CD4-positive, alpha-beta T cell (primary cell): ENCODE measurements at regions not wholly inside any gene's neighbourhood (a gene's known extent, or its start where the extent isn't known, plus 50 kb on each side); places are given as distances from the start of the nearest gene placed in this dataset.

ENCODE experiments used
- ATAC-seq: fragments of 200-7000 bp; cut with Tn5 transposase; one replicate; pipeline ENCODE4 v1.10.0; 2022; ENCODE audit warnings: mild to moderate bottlenecking; ENCODE audit not compliant: poor library complexity
- CTCF ChIA-PET: fragments of 350-600 bp; sonication (Branson Sonifier 250); formaldehyde crosslinking; loops from one replicate; lab custom pipeline; 2021; ENCODE audit warnings: antibody characterized with exemption, inconsistent platforms; lab: Charles Lee
- POLR2A ChIA-PET: fragments of 350-600 bp; sonication (Branson Sonifier 250); formaldehyde crosslinking; loops from one replicate; lab custom pipeline; 2021; ENCODE audit warnings: antibody characterized with exemption, inconsistent platforms; lab: Charles Lee
- DNase-seq, 14 experiments: peaks; one replicate each; pipeline ENCODE4 v3.0.0-alpha.2; 2013 to 2020; ENCODE audit warnings: mixed read lengths in 2 of 14
- H3K27ac ChIP-seq, 2 donors: one replicate each; pipeline versions ENCODE4 v1.5.1 to v1.7.0; 2013; ENCODE audit warnings: low read length in 2 of 2, low read depth in 1 of 2, mild to moderate bottlenecking in 1 of 2
- H3K27me3 ChIP-seq, 2 experiments: 1 replicate in 1 of 2; 2 replicates in 1 of 2; pipeline versions ENCODE4 v1.6.1 to v1.7.0; 2013; ENCODE audit warnings: low read length in 2 of 2, control low read depth in 1 of 2, mild to moderate bottlenecking in 1 of 2, moderate library complexity in 1 of 2; ENCODE audit not compliant: insufficient read depth in 2 of 2, control insufficient read depth in 1 of 2
- H3K36me3 ChIP-seq: one replicate; pipeline ENCODE4 v1.6.1; 2013; ENCODE audit warnings: low read length, control low read depth; ENCODE audit not compliant: insufficient read depth
- H3K4me1 ChIP-seq: one replicate; pipeline ENCODE4 v1.6.1; 2013; ENCODE audit warnings: low read length, control low read depth; ENCODE audit not compliant: insufficient read depth
- H3K4me3 ChIP-seq: one replicate; pipeline ENCODE4 v1.5.1; 2013; ENCODE audit warnings: mild to moderate bottlenecking, low read length, moderate library complexity
- H3K9me3 ChIP-seq, 2 experiments: 1 replicate in 1 of 2; 2 replicates in 1 of 2; pipeline versions ENCODE4 v1.6.1 to v1.7.0; 2013; ENCODE audit warnings: low read length in 2 of 2, mild to moderate bottlenecking in 2 of 2, control low read depth in 1 of 2, moderate library complexity in 1 of 2; ENCODE audit not compliant: control insufficient read depth in 1 of 2, insufficient read depth in 1 of 2
- H3K27ac Mint-ChIP-seq: one replicate; pipeline ENCODE4 v1.8.0; 2020; ENCODE audit warnings: mixed read lengths
- H3K27me3 Mint-ChIP-seq: one replicate; pipeline ENCODE4 v1.8.0; 2021; ENCODE audit warnings: mixed read lengths
- H3K36me3 Mint-ChIP-seq: one replicate; pipeline ENCODE4 v1.8.0; 2021; ENCODE audit warnings: low read depth, mixed read lengths
- H3K4me1 Mint-ChIP-seq: one replicate; pipeline ENCODE4 v1.8.0; 2021; ENCODE audit warnings: low read depth, mixed read lengths
- H3K4me3 Mint-ChIP-seq: one replicate; pipeline ENCODE4 v1.8.0; 2020; ENCODE audit warnings: mild to moderate bottlenecking, mixed read lengths
- H3K9me3 Mint-ChIP-seq: one replicate; pipeline ENCODE4 v1.8.0; 2020; ENCODE audit warnings: mixed read lengths
- intact Hi-C, 2 experiments: fragments of 100-400 bp; cut with DNase I in 1 of 2; cut with micrococcal nuclease in 1 of 2; formaldehyde crosslinking; loops; one replicate each; pipeline versions ENCODE4 v1.15.1 to v1.9.0; 2023 to 2025; cut with DNase I, micrococcal nuclease
- TF ChIP-seq, protein P1 (sequence below): fragments of 200-600 bp; IDR thresholded peaks from one replicate; pipeline ENCODE4 v1.8.0; 2022; ENCODE audit warnings: antibody characterized with exemption, mild to moderate bottlenecking

- Mint-ChIP-seq H3K36me3 (no peaks in the 10 kb centered on the region), H3K4me1 (no peaks in the 10 kb centered on the region), H3K9me3 (no peaks in the 10 kb centered on the region), H3K27me3 (peaks cover 12% of the 10 kb centered on the region), H3K27ac (no peak overlapping the region), H3K4me3 (no peak overlapping the region)
- DNase-seq (no peak), ATAC-seq (no peak)
- Histone ChIP-seq H3K27ac (no peak overlapping the region), H3K4me3 (no peak overlapping the region), H3K36me3 (no peaks in the 10 kb centered on the region), H3K4me1 (no peaks in the 10 kb centered on the region), H3K9me3 (no peaks in the 10 kb centered on the region), H3K27me3 (no peaks in the 10 kb centered on the region)
- TF ChIP-seq, protein P1, sequence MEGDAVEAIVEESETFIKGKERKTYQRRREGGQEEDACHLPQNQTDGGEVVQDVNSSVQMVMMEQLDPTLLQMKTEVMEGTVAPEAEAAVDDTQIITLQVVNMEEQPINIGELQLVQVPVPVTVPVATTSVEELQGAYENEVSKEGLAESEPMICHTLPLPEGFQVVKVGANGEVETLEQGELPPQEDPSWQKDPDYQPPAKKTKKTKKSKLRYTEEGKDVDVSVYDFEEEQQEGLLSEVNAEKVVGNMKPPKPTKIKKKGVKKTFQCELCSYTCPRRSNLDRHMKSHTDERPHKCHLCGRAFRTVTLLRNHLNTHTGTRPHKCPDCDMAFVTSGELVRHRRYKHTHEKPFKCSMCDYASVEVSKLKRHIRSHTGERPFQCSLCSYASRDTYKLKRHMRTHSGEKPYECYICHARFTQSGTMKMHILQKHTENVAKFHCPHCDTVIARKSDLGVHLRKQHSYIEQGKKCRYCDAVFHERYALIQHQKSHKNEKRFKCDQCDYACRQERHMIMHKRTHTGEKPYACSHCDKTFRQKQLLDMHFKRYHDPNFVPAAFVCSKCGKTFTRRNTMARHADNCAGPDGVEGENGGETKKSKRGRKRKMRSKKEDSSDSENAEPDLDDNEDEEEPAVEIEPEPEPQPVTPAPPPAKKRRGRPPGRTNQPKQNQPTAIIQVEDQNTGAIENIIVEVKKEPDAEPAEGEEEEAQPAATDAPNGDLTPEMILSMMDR = no peak
- ChIA-PET CTCF (no interaction called here), POLR2A (no interaction called here)
- intact Hi-C loops = no loop called here
Measured at GRCh38 chr12:69007855-69008351, 74.9 kb upstream of the CPM start.

- TF ChIP-seq, protein P1 = no peak
- ChIA-PET POLR2A (no interaction called here), CTCF (no interaction called here)
- DNase-seq = peak in 3 of 14 experiments; percentile 9 to 43 (median 42)
- H3K4me3 ChIP-seq = no peak overlapping the region
- peaks cover 12% of the 10 kb centered on the region for H3K27me3 Mint-ChIP-seq
- H3K27ac Mint-ChIP-seq = no peak overlapping the region
- H3K36me3 ChIP-seq = no peaks in the 10 kb centered on the region
- intact Hi-C loops = no loop called here
- no peak overlapping the region for H3K27ac ChIP-seq
- H3K36me3 Mint-ChIP-seq = no peaks in the 10 kb centered on the region
- no peaks in the 10 kb centered on the region for H3K9me3 Mint-ChIP-seq
- no peaks in the 10 kb centered on the region for H3K4me1 Mint-ChIP-seq
- H3K4me1 ChIP-seq = no peaks in the 10 kb centered on the region
- H3K4me3 Mint-ChIP-seq = no peak overlapping the region
- no peak for ATAC-seq
- no peaks in the 10 kb centered on the region for H3K9me3 ChIP-seq
- no peaks in the 10 kb centered on the region for H3K27me3 ChIP-seq
Measured at GRCh38 chr12:69008520-69008919, 75.5 kb upstream of the CPM start.

GRCh38 chr12:69014047-69014446, 81.1 kb upstream of the CPM start:
- Histone ChIP-seq H3K36me3 (no peaks in the 10 kb centered on the region), H3K27me3 (no peaks in the 10 kb centered on the region), H3K4me3 (no peak overlapping the region), H3K4me1 (no peaks in the 10 kb centered on the region), H3K9me3 (no peaks in the 10 kb centered on the region), H3K27ac (no peak overlapping the region)
- Mint-ChIP-seq H3K27ac (no peak overlapping the region), H3K9me3 (no peaks in the 10 kb centered on the region), H3K4me1 (no peaks in the 10 kb centered on the region), H3K36me3 (no peaks in the 10 kb centered on the region), H3K4me3 (no peak overlapping the region), H3K27me3 (peaks cover 14% of the 10 kb centered on the region)
- POLR2A ChIA-PET = no interaction called here
- intact Hi-C loops = no loop called here
- CTCF ChIA-PET = no interaction called here
- DNase-seq (no peak), ATAC-seq (no peak)
- TF ChIP-seq, protein P1 = no peak
